A673 (cell line): ENCODE measurements at regions not wholly inside any gene's neighbourhood (a gene's known extent, or its start where the extent isn't known, plus 50 kb on each side); places are given as distances from the start of the nearest gene placed in this dataset.
A peak's percentile ranks its signal among the peaks of the same experiment; 100 is the strongest.

ENCODE experiments used
- BruUV-seq: library from RNA; stranded (reverse); fragments of 400-500 nt; replicated peaks from 2 replicates; lab custom pipeline; 2021; lab: Mats Ljungman, UMichigan
- CTCF ChIA-PET: fragments of 300-600 bp; sonication (Branson Sonifier 250); formaldehyde crosslinking; loops from one replicate; lab custom pipeline; 2022; ENCODE audit warnings: antibody characterized with exemption; lab: Charles Lee
- POLR2A ChIA-PET: fragments of 300-600 bp; sonication (Branson Sonifier 250); formaldehyde crosslinking; loops from one replicate; lab custom pipeline; 2022; ENCODE audit warnings: antibody characterized with exemption; ENCODE audit not compliant: low non-redundant PET; lab: Charles Lee
- DNase-seq: peaks from one replicate; pipeline ENCODE4 v3.0.0-alpha.2; 2015; ENCODE audit warnings: low spot score
- H3K27ac ChIP-seq: fragments of 200-600 bp; sonication (generic); 2 replicates; pipeline ENCODE4 v1.5.1; 2016; ENCODE audit warnings: mixed run types, low read depth, mild to moderate bottlenecking, mixed read lengths, antibody characterized with exemption, low read length; ENCODE audit not compliant: poor library complexity, severe bottlenecking
- H3K27me3 ChIP-seq: fragments of 200-600 bp; sonication (generic); replicated peaks from 2 replicates; pipeline ENCODE4 v1.6.1; 2017; ENCODE audit warnings: mixed run types, low read depth, mild to moderate bottlenecking, mixed read lengths, antibody characterized with exemption, low read length; ENCODE audit not compliant: insufficient read depth, poor library complexity
- H3K36me3 ChIP-seq: fragments of 200-600 bp; sonication (generic); 2 replicates; pipeline ENCODE4 v1.6.1; 2016; ENCODE audit warnings: mixed run types, mild to moderate bottlenecking, mixed read lengths, antibody characterized with exemption, low read length; ENCODE audit not compliant: insufficient read depth, poor library complexity, severe bottlenecking
- H3K4me1 ChIP-seq: fragments of 200-600 bp; sonication (generic); 2 replicates; pipeline ENCODE4 v1.6.1; 2017; ENCODE audit warnings: mixed run types, mild to moderate bottlenecking, mixed read lengths, antibody characterized with exemption, low read length; ENCODE audit not compliant: insufficient read depth, poor library complexity, severe bottlenecking
- H3K4me3 ChIP-seq: fragments of 200-600 bp; sonication (generic); 2 replicates; pipeline ENCODE4 v1.5.1; 2016; ENCODE audit warnings: low read depth, mixed run types, mild to moderate bottlenecking, mixed read lengths, low read length; ENCODE audit not compliant: poor library complexity, severe bottlenecking
- H3K9me3 ChIP-seq: fragments of 200-600 bp; sonication (generic); 2 replicates; pipeline ENCODE4 v1.6.1; 2016; ENCODE audit warnings: mixed run types, low read depth, mild to moderate bottlenecking, mixed read lengths, antibody characterized with exemption, low read length; ENCODE audit not compliant: poor library complexity, severe bottlenecking
- CTCF ChIP-seq: fragments of 300-800, 200-600 bp; sonication (generic); conservative IDR thresholded peaks from 2 replicates; pipeline ENCODE4 v1.5.1; 2017; ENCODE audit warnings: low read depth, mild to moderate bottlenecking, antibody characterized with exemption, low read length, moderate library complexity, mixed read lengths
- EZH2 ChIP-seq: fragments of 200-600 bp; sonication (generic); IDR thresholded peaks from 2 replicates; pipeline ENCODE4 v1.6.1; 2017; ENCODE audit warnings: borderline replicate concordance, low read depth, mild to moderate bottlenecking, mixed read lengths, antibody characterized with exemption, low read length; ENCODE audit not compliant: poor library complexity, severe bottlenecking
- intact Hi-C: fragments of 100-400 bp; cut with micrococcal nuclease; formaldehyde crosslinking; loops from one replicate; pipeline ENCODE4 v1.10.0; 2022; ENCODE audit not compliant: unreplicated experiment

GRCh38 chr12:78559886-78560285, 304.7 kb upstream of the SYT1 start:
- BruUV-seq = no TSS peak
- Histone ChIP-seq H3K9me3 (no peaks in the 10 kb centered on the region), H3K27me3 (no peaks in the 10 kb centered on the region), H3K36me3 (no peaks in the 10 kb centered on the region), H3K4me3 (no peak overlapping the region), H3K27ac (no peak overlapping the region), H3K4me1 (peaks cover 36% of the 10 kb centered on the region)
- no peak for DNase-seq
- intact Hi-C loops = loop anchor here (10.0 kb wide), 1 partner anchor 305 kb away; the partner anchor contains the start of gene SYT1
- ChIA-PET POLR2A (interaction anchor here (0.7 kb wide), 1 partner anchor 208 kb away, joined by 3 read pairs; no protein-coding TSS in a partner anchor), CTCF (no interaction called here)
- TF ChIP-seq EZH2 (no peak), CTCF (no peak)

- ChIA-PET CTCF (no interaction called here), POLR2A (interaction anchor here (0.7 kb wide), 1 partner anchor 207 kb away, joined by 3 read pairs; no protein-coding TSS in a partner anchor)
- no peak for DNase-seq
- intact Hi-C loops = loop anchor here (10.0 kb wide), 1 partner anchor 304 kb away; the partner anchor contains the start of gene SYT1
- no peaks in the 10 kb centered on the region for H3K36me3 ChIP-seq
- BruUV-seq = no TSS peak
- H3K9me3 ChIP-seq = no peaks in the 10 kb centered on the region
- no peak overlapping the region for H3K27ac ChIP-seq
- H3K4me3 ChIP-seq = no peak overlapping the region
- H3K27me3 ChIP-seq = no peaks in the 10 kb centered on the region
- H3K4me1 ChIP-seq = peaks cover 39% of the 10 kb centered on the region
- TF ChIP-seq EZH2 = no peak
Observed at GRCh38 chr12:78560633-78561032, 303.9 kb upstream of the SYT1 start.

GRCh38 chr12:78562368-78563205, 302.0 kb upstream of the SYT1 start:
- intact Hi-C loops = loop anchor here (10.0 kb wide), 1 partner anchor 302 kb away; the partner anchor contains the start of gene SYT1
- Histone ChIP-seq H3K36me3 (no peaks in the 10 kb centered on the region), H3K4me1 (peaks cover 39% of the 10 kb centered on the region), H3K4me3 (no peak overlapping the region), H3K27ac (peak overlapping the region; percentile 1), H3K9me3 (no peaks in the 10 kb centered on the region), H3K27me3 (no peaks in the 10 kb centered on the region)
- TF ChIP-seq EZH2 (no peak), CTCF (peak; percentile 77)
- CTCF ChIA-PET = interaction anchor here (0.6 to 1.1 kb wide), 3 partner anchors 92 to 772 kb away, joined by 3 to 4 read pairs (median 4); no protein-coding TSS in a partner anchor
- POLR2A ChIA-PET = no interaction called here
- DNase-seq = peak; percentile 69
- BruUV-seq = no TSS peak
